ENCODE measurements at regions not wholly inside any gene's neighbourhood (a gene's known extent, or its start where the extent isn't known, plus 50 kb on each side); places are given as distances from the start of the nearest gene placed in this dataset.

DNA sequence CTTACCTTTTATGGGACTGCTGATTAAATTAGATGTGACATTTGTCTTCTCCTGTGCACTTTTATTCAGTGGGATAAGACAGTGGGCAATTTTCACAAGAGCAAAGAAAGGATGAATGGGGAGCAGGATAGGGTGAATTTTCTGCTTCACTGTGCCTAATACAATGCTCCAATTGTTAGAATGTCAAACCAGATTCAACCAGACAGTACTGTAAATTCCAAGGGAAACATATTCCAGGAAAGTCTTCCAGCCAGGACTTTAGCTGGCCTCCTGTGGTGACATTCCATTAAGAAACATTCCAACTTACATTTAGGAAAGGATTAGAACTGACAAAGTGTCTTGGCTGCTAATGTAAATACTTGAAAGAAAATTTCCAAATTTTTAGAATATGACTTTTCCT, 100.1 kb upstream of the PROK2 start:
- H2AFZ ChIP-seq = no peak overlapping the region
- no peaks in the 10 kb centered on the region for H3K9me3 ChIP-seq (ENCODE audit: low read depth)
- H3K4me3 ChIP-seq = no peak overlapping the region
- H3K4me2 ChIP-seq = no peak overlapping the region
- no peaks in the 10 kb centered on the region for H3K36me3 ChIP-seq (replicated peaks; ENCODE audit: insufficient read depth, low read depth)
- H4K20me1 ChIP-seq (ENCODE audit: insufficient read depth, poor library complexity, severe bottlenecking) = no peaks in the 10 kb centered on the region
- no peak for TF ChIP-seq EZH2phosphoT487 (IDR thresholded peaks at IDR 0.05; ENCODE audit: low read depth, severe bottlenecking, unreplicated experiment)
- no peak overlapping the region for H3K27ac ChIP-seq
- no peaks in the 10 kb centered on the region for H3K9me2 ChIP-seq (replicated peaks; ENCODE audit: insufficient read depth)
- no peaks in the 10 kb centered on the region for H3K4me1 ChIP-seq (ENCODE audit: insufficient read depth)
- DNase-seq (ENCODE audit: low spot score) = no peak
- H3K79me2 ChIP-seq = no peaks in the 10 kb centered on the region
- H3K27me3 ChIP-seq = no peaks in the 10 kb centered on the region

DNA sequence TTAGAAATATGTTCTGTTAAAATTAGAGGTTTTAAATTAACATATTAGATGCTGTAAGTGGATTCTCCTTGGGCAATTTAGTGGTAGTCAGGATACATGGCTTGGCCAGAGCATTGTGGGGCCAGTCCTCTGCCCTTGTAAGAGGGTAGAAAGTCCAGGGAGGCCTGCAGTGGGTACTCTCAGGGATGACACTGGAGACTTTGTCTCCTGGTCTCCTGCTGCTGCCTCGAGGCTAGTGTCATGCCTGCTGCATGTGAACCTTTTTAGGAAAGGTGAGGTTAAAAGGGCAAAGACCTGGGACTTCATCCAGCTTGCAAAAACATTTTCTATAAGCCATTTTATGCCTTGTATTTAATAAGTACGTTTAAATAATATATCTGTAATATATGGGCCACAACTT, 96.8 kb upstream of the PROK2 start:
- Histone ChIP-seq H3K9me2 (replicated peaks; ENCODE audit: insufficient read depth) (no peaks in the 10 kb centered on the region), H3K4me1 (ENCODE audit: insufficient read depth) (no peaks in the 10 kb centered on the region), H3K36me3 (replicated peaks; ENCODE audit: insufficient read depth, low read depth) (no peaks in the 10 kb centered on the region), H3K4me3 (no peak overlapping the region), H3K27me3 (peaks cover 4% of the 10 kb centered on the region), H3K9me3 (ENCODE audit: low read depth) (no peaks in the 10 kb centered on the region), H4K20me1 (ENCODE audit: insufficient read depth, poor library complexity, severe bottlenecking) (no peaks in the 10 kb centered on the region), H3K27ac (no peak overlapping the region), H3K4me2 (no peak overlapping the region), H2AFZ (no peak overlapping the region), H3K79me2 (no peaks in the 10 kb centered on the region)
- no peak for DNase-seq (ENCODE audit: low spot score)
- 73% methylated on average over 2 of the region's 2 CpGs for WGBS (ENCODE audit: low lambda C conversion rate, missing lambda C conversion rate)
- TF ChIP-seq EZH2phosphoT487 (IDR thresholded peaks at IDR 0.05; ENCODE audit: low read depth, severe bottlenecking, unreplicated experiment) = no peak
- TF ChIP-seq CTCF (IDR thresholded peaks at IDR 0.05; ENCODE audit: poor library complexity) = no peak
- no peak for TF ChIP-seq EZH2 (IDR thresholded peaks at IDR 0.05; ENCODE audit: borderline replicate concordance)

DNA sequence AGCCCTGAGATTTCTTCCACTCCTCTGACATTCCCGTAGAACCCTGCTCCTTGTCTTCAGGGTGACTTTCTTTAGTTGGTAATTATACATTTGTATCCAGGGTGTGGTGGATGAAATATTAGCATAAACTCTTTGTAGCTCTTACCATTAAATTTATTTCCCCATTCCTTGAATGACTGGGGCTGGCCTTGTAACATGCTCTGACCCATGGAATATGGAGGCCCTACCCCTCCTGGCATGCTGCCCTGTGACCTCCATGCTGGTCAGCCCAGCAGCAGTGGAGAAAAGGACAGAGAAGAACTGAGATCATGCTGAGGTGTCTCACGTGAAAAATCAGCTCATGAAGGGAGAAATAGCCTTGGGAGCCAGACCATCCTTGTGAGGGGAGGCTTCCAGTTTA, 96.1 kb upstream of the PROK2 start:
- H3K4me2 ChIP-seq = no peak overlapping the region
- H3K79me2 ChIP-seq = no peaks in the 10 kb centered on the region
- DNase-seq (ENCODE audit: low spot score) = no peak
- H2AFZ ChIP-seq = no peak overlapping the region
- TF ChIP-seq CTCF (IDR thresholded peaks at IDR 0.05; ENCODE audit: poor library complexity) (no peak), EZH2 (IDR thresholded peaks at IDR 0.05; ENCODE audit: borderline replicate concordance) (no peak), EZH2phosphoT487 (IDR thresholded peaks at IDR 0.05; ENCODE audit: low read depth, severe bottlenecking, unreplicated experiment) (no peak)
- H3K27ac ChIP-seq = no peak overlapping the region
- no peaks in the 10 kb centered on the region for H3K9me3 ChIP-seq (ENCODE audit: low read depth)
- H4K20me1 ChIP-seq (ENCODE audit: insufficient read depth, poor library complexity, severe bottlenecking) = no peaks in the 10 kb centered on the region
- H3K4me1 ChIP-seq (ENCODE audit: insufficient read depth) = no peaks in the 10 kb centered on the region
- WGBS (ENCODE audit: low lambda C conversion rate, missing lambda C conversion rate) = 86% methylated on average over 2 of the region's 2 CpGs
- peaks cover 4% of the 10 kb centered on the region for H3K27me3 ChIP-seq
- H3K9me2 ChIP-seq (replicated peaks; ENCODE audit: insufficient read depth) = no peaks in the 10 kb centered on the region
- H3K36me3 ChIP-seq (replicated peaks; ENCODE audit: insufficient read depth, low read depth) = no peaks in the 10 kb centered on the region
- no peak overlapping the region for H3K4me3 ChIP-seq

DNA sequence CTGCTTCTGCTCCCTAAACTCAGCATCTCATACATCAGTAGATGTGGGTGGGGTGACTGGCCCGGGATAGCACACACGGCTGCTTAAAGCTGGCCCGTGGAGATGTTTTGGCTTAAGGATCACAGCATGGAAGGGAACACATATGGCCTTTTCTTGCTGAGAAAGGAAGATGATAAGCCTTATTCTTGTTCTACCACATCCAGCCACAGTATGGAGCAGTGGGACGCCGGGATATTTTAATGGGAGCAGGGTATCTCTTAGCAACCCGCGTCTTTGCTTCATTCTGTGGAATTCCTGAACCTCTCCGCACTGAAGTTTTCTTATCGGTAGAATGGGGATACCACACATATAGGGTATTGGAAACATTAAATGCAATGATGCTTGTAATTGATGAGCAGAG, 94.1 kb upstream of the PROK2 start:
- TF ChIP-seq EZH2phosphoT487 (IDR thresholded peaks at IDR 0.05; ENCODE audit: low read depth, severe bottlenecking, unreplicated experiment) (no peak), CTCF (IDR thresholded peaks at IDR 0.05; ENCODE audit: poor library complexity) (no peak), EZH2 (IDR thresholded peaks at IDR 0.05; ENCODE audit: borderline replicate concordance) (no peak)
- Histone ChIP-seq H3K4me1 (ENCODE audit: insufficient read depth) (no peaks in the 10 kb centered on the region), H3K9me2 (replicated peaks; ENCODE audit: insufficient read depth) (no peaks in the 10 kb centered on the region), H3K9me3 (ENCODE audit: low read depth) (no peaks in the 10 kb centered on the region), H4K20me1 (ENCODE audit: insufficient read depth, poor library complexity, severe bottlenecking) (no peaks in the 10 kb centered on the region), H3K27ac (no peak overlapping the region), H2AFZ (no peak overlapping the region), H3K4me3 (no peak overlapping the region), H3K27me3 (peaks cover 4% of the 10 kb centered on the region), H3K4me2 (no peak overlapping the region), H3K36me3 (replicated peaks; ENCODE audit: insufficient read depth, low read depth) (no peaks in the 10 kb centered on the region), H3K79me2 (no peaks in the 10 kb centered on the region)
- WGBS (ENCODE audit: low lambda C conversion rate, missing lambda C conversion rate) = 78% methylated on average over 9 of the region's 9 CpGs
- no peak for DNase-seq (ENCODE audit: low spot score)

Data from hepatocyte (in vitro differentiated cells).